Smooth muscle cell (in vitro differentiated cells): ENCODE measurements at regions not wholly inside any gene's neighbourhood (a gene's known extent, or its start where the extent isn't known, plus 50 kb on each side); places are given as distances from the start of the nearest gene placed in this dataset.

Source experiments
- DNase-seq: peaks from one replicate; lab custom pipeline; 2025; ENCODE audit not compliant: unreplicated experiment; lab: John Stamatoyannopoulos, UW
- H2AFZ ChIP-seq: fragments of 200-600 bp; sonication (generic); 2 replicates; pipeline ENCODE4 v1.6.0; 2016; ENCODE audit warnings: antibody characterized with exemption, low read depth, mild to moderate bottlenecking
- H3F3A ChIP-seq: fragments of 200-600 bp; sonication (generic); 2 replicates; pipeline ENCODE4 v1.6.0; 2017; ENCODE audit warnings: antibody characterized with exemption, low read depth
- H3K27ac ChIP-seq: fragments of 200-600 bp; sonication (generic); 2 replicates; pipeline ENCODE4 v1.5.1; 2016; ENCODE audit warnings: low read depth, mild to moderate bottlenecking
- H3K27me3 ChIP-seq: fragments of 200-600 bp; sonication (generic); 2 replicates; pipeline ENCODE4 v1.6.1; 2016; ENCODE audit warnings: low read depth, mild to moderate bottlenecking
- H3K36me3 ChIP-seq: fragments of 200-600 bp; sonication (generic); 2 replicates; pipeline ENCODE4 v1.5.1; 2016; ENCODE audit warnings: low read depth
- H3K4me1 ChIP-seq: fragments of 200-600 bp; sonication (generic); 2 replicates; pipeline ENCODE4 v1.5.1; 2016; ENCODE audit warnings: low read depth
- H3K4me2 ChIP-seq: fragments of 200-600 bp; sonication (generic); 2 replicates; pipeline ENCODE4 v1.6.0; 2016; ENCODE audit warnings: mild to moderate bottlenecking
- H3K4me3 ChIP-seq: fragments of 200-600 bp; sonication (generic); 2 replicates; pipeline ENCODE4 v1.5.1; 2016; ENCODE audit warnings: mild to moderate bottlenecking
- H3K79me2 ChIP-seq: fragments of 200-600 bp; sonication (generic); 2 replicates; pipeline ENCODE4 v1.6.0; 2016; ENCODE audit warnings: low read depth, mild to moderate bottlenecking
- H3K9ac ChIP-seq: fragments of 200-600 bp; sonication (generic); 2 replicates; pipeline ENCODE4 v1.6.0; 2016; ENCODE audit warnings: low read depth
- H3K9me3 ChIP-seq: fragments of 200-600 bp; sonication (generic); replicated peaks from 2 replicates; pipeline ENCODE4 v1.5.1; 2016; ENCODE audit warnings: low read depth
- H4K20me1 ChIP-seq: fragments of 200-600 bp; sonication (generic); 2 replicates; pipeline ENCODE4 v1.6.0; 2016; ENCODE audit warnings: low read depth
- WGBS: methylation state at CpG from one replicate; pipeline ENCODE4 v1.1.7; 2016; ENCODE audit warnings: low lambda C conversion rate; 5-methylcytosine and 5-hydroxymethylcytosine counted together
- TF ChIP-seq, protein P1 (sequence below): fragments of 200-600 bp; sonication (generic); IDR thresholded peaks from 2 replicates; pipeline ENCODE4 v1.5.1; 2017; ENCODE audit warnings: borderline replicate concordance, mild to moderate bottlenecking, antibody characterized with exemption; ENCODE audit not compliant: insufficient read depth, poor library complexity, severe bottlenecking

DNA sequence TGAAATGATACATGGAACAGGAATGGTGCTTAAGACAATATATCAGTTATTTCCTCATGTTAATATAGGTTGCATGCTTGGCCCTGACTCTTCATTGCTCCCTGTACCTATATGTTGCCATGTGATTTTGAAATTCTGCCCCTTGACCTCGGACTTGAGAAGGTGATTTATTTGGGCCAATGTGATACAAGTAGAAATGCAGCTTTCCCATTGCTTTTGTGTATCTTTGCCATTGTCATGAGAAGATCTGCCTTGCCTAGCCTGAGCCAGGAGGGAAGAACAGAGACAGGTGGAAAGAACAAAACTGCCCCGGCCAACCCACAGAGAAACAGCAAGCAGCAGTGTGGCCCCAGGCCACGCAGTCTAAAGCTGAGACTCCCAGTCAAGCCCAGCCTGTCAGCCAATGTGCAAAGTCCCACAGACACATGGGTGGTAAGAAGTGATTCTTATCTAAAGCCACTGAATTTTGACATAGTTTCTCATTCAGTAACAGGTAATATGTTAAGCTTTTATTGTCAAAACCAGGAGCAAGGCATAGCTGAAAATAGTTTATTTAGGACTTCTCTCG lies 245.7 kb upstream of the RND3 start:
- TF ChIP-seq, protein P1, sequence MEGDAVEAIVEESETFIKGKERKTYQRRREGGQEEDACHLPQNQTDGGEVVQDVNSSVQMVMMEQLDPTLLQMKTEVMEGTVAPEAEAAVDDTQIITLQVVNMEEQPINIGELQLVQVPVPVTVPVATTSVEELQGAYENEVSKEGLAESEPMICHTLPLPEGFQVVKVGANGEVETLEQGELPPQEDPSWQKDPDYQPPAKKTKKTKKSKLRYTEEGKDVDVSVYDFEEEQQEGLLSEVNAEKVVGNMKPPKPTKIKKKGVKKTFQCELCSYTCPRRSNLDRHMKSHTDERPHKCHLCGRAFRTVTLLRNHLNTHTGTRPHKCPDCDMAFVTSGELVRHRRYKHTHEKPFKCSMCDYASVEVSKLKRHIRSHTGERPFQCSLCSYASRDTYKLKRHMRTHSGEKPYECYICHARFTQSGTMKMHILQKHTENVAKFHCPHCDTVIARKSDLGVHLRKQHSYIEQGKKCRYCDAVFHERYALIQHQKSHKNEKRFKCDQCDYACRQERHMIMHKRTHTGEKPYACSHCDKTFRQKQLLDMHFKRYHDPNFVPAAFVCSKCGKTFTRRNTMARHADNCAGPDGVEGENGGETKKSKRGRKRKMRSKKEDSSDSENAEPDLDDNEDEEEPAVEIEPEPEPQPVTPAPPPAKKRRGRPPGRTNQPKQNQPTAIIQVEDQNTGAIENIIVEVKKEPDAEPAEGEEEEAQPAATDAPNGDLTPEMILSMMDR, result no peak

DNA sequence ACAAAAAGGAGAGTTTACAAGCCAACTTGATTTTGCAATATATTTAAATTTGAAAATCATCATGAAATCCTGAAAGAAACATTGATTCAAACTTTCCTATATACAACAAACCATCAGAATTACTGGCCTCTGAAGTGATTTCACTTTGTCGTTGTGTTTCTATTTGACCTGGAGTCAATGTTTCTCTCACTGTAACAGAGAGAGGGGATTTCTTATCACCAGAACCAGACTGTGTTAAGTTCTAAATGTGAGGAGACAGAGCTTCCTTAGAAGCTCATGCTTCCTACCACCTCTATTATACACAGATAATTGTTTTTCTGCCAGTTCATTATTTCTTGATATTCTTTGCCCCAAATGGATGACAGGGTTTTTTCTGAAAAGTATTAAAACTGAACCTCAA lies 245.0 kb upstream of the RND3 start:
- no peak overlapping the region for H3K4me2 ChIP-seq
- no peaks in the 10 kb centered on the region for H3K36me3 ChIP-seq
- no peaks in the 10 kb centered on the region for H4K20me1 ChIP-seq
- no peak for DNase-seq
- no peaks in the 10 kb centered on the region for H3K27me3 ChIP-seq
- H3F3A ChIP-seq, result no peaks in the 10 kb centered on the region
- WGBS, result 43% methylated on average over 1 of the region's 1 CpG
- no peaks in the 10 kb centered on the region for H3K9me3 ChIP-seq
- no peak overlapping the region for H3K4me3 ChIP-seq
- H3K4me1 ChIP-seq, result no peaks in the 10 kb centered on the region
- H3K79me2 ChIP-seq, result no peaks in the 10 kb centered on the region
- TF ChIP-seq, protein P1, result no peak
- no peak overlapping the region for H3K27ac ChIP-seq
- no peak overlapping the region for H3K9ac ChIP-seq
- no peak overlapping the region for H2AFZ ChIP-seq

More for the DNA sequence above, 245.7 kb upstream of the RND3 start:
- Histone ChIP-seq H3K27ac (no peak overlapping the region), H3K9me3 (no peaks in the 10 kb centered on the region), H3K79me2 (no peaks in the 10 kb centered on the region), H3K4me3 (no peak overlapping the region), H3K9ac (no peak overlapping the region), H3K4me1 (no peaks in the 10 kb centered on the region), H2AFZ (no peak overlapping the region), H4K20me1 (no peaks in the 10 kb centered on the region), H3K27me3 (no peaks in the 10 kb centered on the region), H3K36me3 (no peaks in the 10 kb centered on the region), H3F3A (no peaks in the 10 kb centered on the region), H3K4me2 (no peak overlapping the region)
- no peak for DNase-seq
- 77% methylated on average over 4 of the region's 4 CpGs for WGBS

- no peak overlapping the region for H3K27ac ChIP-seq
- H3K4me2 ChIP-seq, result no peak overlapping the region
- no peaks in the 10 kb centered on the region for H3K79me2 ChIP-seq
- H3K9me3 ChIP-seq, result no peaks in the 10 kb centered on the region
- H3F3A ChIP-seq, result no peaks in the 10 kb centered on the region
- no peak overlapping the region for H3K9ac ChIP-seq
- no peaks in the 10 kb centered on the region for H3K27me3 ChIP-seq
- no peak for DNase-seq
- H3K4me1 ChIP-seq, result no peaks in the 10 kb centered on the region
- TF ChIP-seq, protein P1, result no peak
- no peaks in the 10 kb centered on the region for H4K20me1 ChIP-seq
- no peak overlapping the region for H3K4me3 ChIP-seq
- H3K36me3 ChIP-seq, result no peaks in the 10 kb centered on the region
- H2AFZ ChIP-seq, result peak overlapping the region; percentile 37
Observed at GRCh38 chr2:150732064-150732463, 244.6 kb upstream of the RND3 start.

GRCh38 chr2:150729495-150729955 lies 242.1 kb upstream of the RND3 start:
- H3K36me3 ChIP-seq, result no peaks in the 10 kb centered on the region
- no peak overlapping the region for H3K9ac ChIP-seq
- H3K4me2 ChIP-seq, result no peak overlapping the region
- no peaks in the 10 kb centered on the region for H3K9me3 ChIP-seq
- WGBS, result 89% methylated on average over 4 of the region's 4 CpGs
- H4K20me1 ChIP-seq, result no peaks in the 10 kb centered on the region
- H2AFZ ChIP-seq, result no peak overlapping the region
- no peaks in the 10 kb centered on the region for H3F3A ChIP-seq
- DNase-seq, result no peak
- H3K4me3 ChIP-seq, result no peak overlapping the region
- H3K4me1 ChIP-seq, result no peaks in the 10 kb centered on the region
- no peak overlapping the region for H3K27ac ChIP-seq
- H3K79me2 ChIP-seq, result no peaks in the 10 kb centered on the region
- TF ChIP-seq, protein P1, result no peak
- no peaks in the 10 kb centered on the region for H3K27me3 ChIP-seq
